ENCODE measurements at regions not wholly inside any gene's neighbourhood (a gene's known extent, or its start where the extent isn't known, plus 50 kb on each side); places are given as distances from the start of the nearest gene placed in this dataset.

- no peak for TF ChIP-seq CTCF (IDR thresholded peaks at IDR 0.05)
- TF ChIP-seq POLR2A (IDR thresholded peaks at IDR 0.05): no peak
Measured at GRCh38 chr5:138647261-138647788, 72.1 kb upstream of the HSPA9 start.

Measured in breast epithelium (tissue), 3 donors.